ENCODE measurements at regions not wholly inside any gene's neighbourhood (a gene's known extent, or its start where the extent isn't known, plus 50 kb on each side); places are given as distances from the start of the nearest gene placed in this dataset.

- Histone ChIP-seq H3K9ac (ENCODE audit: low read length) (no peak overlapping the region), H3K27me3 (ENCODE audit: insufficient read depth, low read length) (no peaks in the 10 kb centered on the region), H3K18ac (ENCODE audit: low read length) (no peak overlapping the region)
Observed at GRCh38 chr10:121296881-121297585, 301.2 kb downstream of the FGFR2 start.

GRCh38 chr10:121300723-121301122 is 297.5 kb downstream of the FGFR2 start:
- Histone ChIP-seq H3K4me1 (ENCODE audit: control insufficient read depth in 1 of 2, insufficient read depth in 2 of 2, low read length in 2 of 2) (no peaks in the 10 kb centered on the region), H3K79me2 (ENCODE audit: control insufficient read depth, insufficient read depth, low read length, poor library complexity) (no peaks in the 10 kb centered on the region), H2BK5ac (ENCODE audit: low read depth, low read length, poor library complexity) (no peak overlapping the region), H4K91ac (ENCODE audit: low read depth, low read length) (no peak overlapping the region), H4K8ac (ENCODE audit: low read depth, low read length) (no peak overlapping the region), H3K9me3 (ENCODE audit: insufficient read depth, low read depth, low read length) (peaks cover 2% of the 10 kb centered on the region), H2AK5ac (ENCODE audit: low read length) (no peak overlapping the region), H3K27me3 (ENCODE audit: insufficient read depth, low read length) (no peaks in the 10 kb centered on the region), H3K14ac (ENCODE audit: low read length) (no peak overlapping the region), H3K79me1 (ENCODE audit: low read length) (no peaks in the 10 kb centered on the region), H3K27ac (ENCODE audit: low read depth, low read length) (no peak overlapping the region), H3K9ac (ENCODE audit: low read length) (no peak overlapping the region), H3K23ac (ENCODE audit: low read length) (no peak overlapping the region), H2BK12ac (ENCODE audit: low read length) (no peak overlapping the region), H3K4me2 (ENCODE audit: low read length) (no peak overlapping the region), H2BK120ac (ENCODE audit: insufficient read depth, low read length, poor library complexity) (no peak overlapping the region), H3K4ac (ENCODE audit: low read depth, low read length) (no peak overlapping the region), H3K4me3 (ENCODE audit: low read depth, low read length) (no peak overlapping the region), H4K12ac (ENCODE audit: low read depth, low read length) (no peak overlapping the region), H3K36me3 (ENCODE audit: control insufficient read depth in 1 of 2, insufficient read depth in 2 of 2, low read length in 2 of 2) (no peaks in the 10 kb centered on the region), H3K18ac (ENCODE audit: low read length) (no peak overlapping the region), H2AFZ (ENCODE audit: insufficient read depth, low read length, poor library complexity) (no peak overlapping the region)
- no CpG with 5 or more reads among the region's 6 CpGs for WGBS (ENCODE audit: extremely low coverage, insufficient coverage, insufficient read length)
- DNase-seq = no peak

More at GRCh38 chr10:121296881-121297585, 301.2 kb downstream of the FGFR2 start:
- no peak overlapping the region for H3K14ac ChIP-seq (ENCODE audit: low read length)
- no peak overlapping the region for H4K12ac ChIP-seq (ENCODE audit: low read depth, low read length)
- H3K4me3 ChIP-seq (ENCODE audit: low read depth, low read length) = no peak overlapping the region
- H3K4me1 ChIP-seq (ENCODE audit: control insufficient read depth in 1 of 2, insufficient read depth in 2 of 2, low read length in 2 of 2) = no peaks in the 10 kb centered on the region
- no peaks in the 10 kb centered on the region for H3K79me1 ChIP-seq (ENCODE audit: low read length)
- H3K4ac ChIP-seq (ENCODE audit: low read depth, low read length) = no peak overlapping the region
- no peak overlapping the region for H4K8ac ChIP-seq (ENCODE audit: low read depth, low read length)
- DNase-seq = no peak
- H3K9me3 ChIP-seq (ENCODE audit: insufficient read depth, low read depth, low read length) = peaks cover 4% of the 10 kb centered on the region
- no peak overlapping the region for H3K27ac ChIP-seq (ENCODE audit: low read depth, low read length)
- H2BK120ac ChIP-seq (ENCODE audit: insufficient read depth, low read length, poor library complexity) = no peak overlapping the region
- no peaks in the 10 kb centered on the region for H3K79me2 ChIP-seq (ENCODE audit: control insufficient read depth, insufficient read depth, low read length, poor library complexity)
- H4K91ac ChIP-seq (ENCODE audit: low read depth, low read length) = no peak overlapping the region
- no peak overlapping the region for H3K23ac ChIP-seq (ENCODE audit: low read length)
- H2AK5ac ChIP-seq (ENCODE audit: low read length) = no peak overlapping the region
- H2BK5ac ChIP-seq (ENCODE audit: low read depth, low read length, poor library complexity) = no peak overlapping the region
- H3K4me2 ChIP-seq (ENCODE audit: low read length) = no peak overlapping the region
- WGBS (ENCODE audit: extremely low coverage, insufficient coverage, insufficient read length) = no CpG with 5 or more reads among the region's 2 CpGs
- H3K36me3 ChIP-seq (ENCODE audit: control insufficient read depth in 1 of 2, insufficient read depth in 2 of 2, low read length in 2 of 2) = no peaks in the 10 kb centered on the region
- no peak overlapping the region for H2AFZ ChIP-seq (ENCODE audit: insufficient read depth, low read length, poor library complexity)
- H2BK12ac ChIP-seq (ENCODE audit: low read length) = no peak overlapping the region

GRCh38 chr10:121302541-121303180 is 295.6 kb downstream of the FGFR2 start:
- Histone ChIP-seq H2AFZ (ENCODE audit: insufficient read depth, low read length, poor library complexity) (no peak overlapping the region), H3K27me3 (ENCODE audit: insufficient read depth, low read length) (no peaks in the 10 kb centered on the region), H4K12ac (ENCODE audit: low read depth, low read length) (no peak overlapping the region), H3K4ac (ENCODE audit: low read depth, low read length) (no peak overlapping the region), H3K36me3 (ENCODE audit: control insufficient read depth in 1 of 2, insufficient read depth in 2 of 2, low read length in 2 of 2) (no peaks in the 10 kb centered on the region), H2BK5ac (ENCODE audit: low read depth, low read length, poor library complexity) (no peak overlapping the region), H3K23ac (ENCODE audit: low read length) (no peak overlapping the region), H3K9me3 (ENCODE audit: insufficient read depth, low read depth, low read length) (peaks cover 2% of the 10 kb centered on the region), H4K91ac (ENCODE audit: low read depth, low read length) (no peak overlapping the region), H2BK120ac (ENCODE audit: insufficient read depth, low read length, poor library complexity) (no peak overlapping the region), H3K4me2 (ENCODE audit: low read length) (no peak overlapping the region), H3K79me2 (ENCODE audit: control insufficient read depth, insufficient read depth, low read length, poor library complexity) (no peaks in the 10 kb centered on the region), H4K8ac (ENCODE audit: low read depth, low read length) (no peak overlapping the region), H2AK5ac (ENCODE audit: low read length) (no peak overlapping the region), H3K4me1 (ENCODE audit: control insufficient read depth in 1 of 2, insufficient read depth in 2 of 2, low read length in 2 of 2) (no peaks in the 10 kb centered on the region), H3K14ac (ENCODE audit: low read length) (no peak overlapping the region), H3K18ac (ENCODE audit: low read length) (no peak overlapping the region), H3K4me3 (ENCODE audit: low read depth, low read length) (no peak overlapping the region), H3K79me1 (ENCODE audit: low read length) (no peaks in the 10 kb centered on the region), H3K9ac (ENCODE audit: low read length) (no peak overlapping the region), H3K27ac (ENCODE audit: low read depth, low read length) (no peak overlapping the region), H2BK12ac (ENCODE audit: low read length) (no peak overlapping the region)
- no peak for DNase-seq
- no CpG with 5 or more reads among the region's 7 CpGs for WGBS (ENCODE audit: extremely low coverage, insufficient coverage, insufficient read length)

GRCh38 chr10:121303287-121303890 is 294.9 kb downstream of the FGFR2 start:
- Histone ChIP-seq H3K9me3 (ENCODE audit: insufficient read depth, low read depth, low read length) (peaks cover 2% of the 10 kb centered on the region), H2AFZ (ENCODE audit: insufficient read depth, low read length, poor library complexity) (no peak overlapping the region), H2BK120ac (ENCODE audit: insufficient read depth, low read length, poor library complexity) (no peak overlapping the region), H2AK5ac (ENCODE audit: low read length) (no peak overlapping the region), H4K8ac (ENCODE audit: low read depth, low read length) (no peak overlapping the region), H2BK12ac (ENCODE audit: low read length) (no peak overlapping the region), H3K4me2 (ENCODE audit: low read length) (no peak overlapping the region), H3K18ac (ENCODE audit: low read length) (no peak overlapping the region), H4K91ac (ENCODE audit: low read depth, low read length) (no peak overlapping the region), H3K79me2 (ENCODE audit: control insufficient read depth, insufficient read depth, low read length, poor library complexity) (no peaks in the 10 kb centered on the region), H3K79me1 (ENCODE audit: low read length) (no peaks in the 10 kb centered on the region), H3K23ac (ENCODE audit: low read length) (no peak overlapping the region), H3K27me3 (ENCODE audit: insufficient read depth, low read length) (no peaks in the 10 kb centered on the region), H3K14ac (ENCODE audit: low read length) (no peak overlapping the region), H3K4ac (ENCODE audit: low read depth, low read length) (no peak overlapping the region), H3K4me3 (ENCODE audit: low read depth, low read length) (no peak overlapping the region), H3K27ac (ENCODE audit: low read depth, low read length) (no peak overlapping the region), H3K36me3 (ENCODE audit: control insufficient read depth in 1 of 2, insufficient read depth in 2 of 2, low read length in 2 of 2) (no peaks in the 10 kb centered on the region), H3K4me1 (ENCODE audit: control insufficient read depth in 1 of 2, insufficient read depth in 2 of 2, low read length in 2 of 2) (no peaks in the 10 kb centered on the region), H4K12ac (ENCODE audit: low read depth, low read length) (no peak overlapping the region), H2BK5ac (ENCODE audit: low read depth, low read length, poor library complexity) (no peak overlapping the region), H3K9ac (ENCODE audit: low read length) (no peak overlapping the region)
- no peak for DNase-seq
- WGBS (ENCODE audit: extremely low coverage, insufficient coverage, insufficient read length) = no CpG with 5 or more reads among the region's 10 CpGs

All from trophoblast cell (in vitro differentiated cells and primary cell).